Keratinocyte (primary cell): ENCODE measurements at regions not wholly inside any gene's neighbourhood (a gene's known extent, or its start where the extent isn't known, plus 50 kb on each side); places are given as distances from the start of the nearest gene placed in this dataset.

Experiments used
- CTCF ChIP-seq, 3 experiments: IDR thresholded peaks in 1 of 3; conservative IDR thresholded peaks in 1 of 3; optimal IDR thresholded peaks in 1 of 3; 2 replicates in 2 of 3; 3 replicates in 1 of 3; pipeline versions ENCODE3 to v1.5.1; 2011; ENCODE audit warnings: low read length in 3 of 3, mild to moderate bottlenecking in 3 of 3, moderate library complexity in 2 of 3, control low read depth in 1 of 3, inconsistent platforms in 1 of 3; ENCODE audit not compliant: insufficient read depth in 2 of 3; ENCODE audit errors: extremely low read depth in 1 of 3
- EZH2 ChIP-seq: IDR thresholded peaks from one replicate; pipeline ENCODE4 v1.6.1; 2012; ENCODE audit warnings: inconsistent platforms, mild to moderate bottlenecking, low read length, moderate library complexity

- no peak for TF ChIP-seq CTCF (optimal IDR thresholded peaks at IDR 0.05 in 1 of 3, IDR thresholded peaks at IDR 0.05 in 1 of 3, conservative IDR thresholded peaks at IDR 0.05 in 1 of 3; ENCODE audit: extremely low read depth in 1 of 3, insufficient read depth in 2 of 3, low read length in 3 of 3)
- TF ChIP-seq EZH2: no peak
Observed at GRCh38 chr11:45414088-45414487, 127.9 kb upstream of the SYT13 start.
